ENCODE measurements at regions not wholly inside any gene's neighbourhood (a gene's known extent, or its start where the extent isn't known, plus 50 kb on each side); places are given as distances from the start of the nearest gene placed in this dataset.

- DNase-seq (ENCODE audit: extremely low read depth, low read depth), result no peak
- no peak overlapping the region for H3K4me3 ChIP-seq (replicated peaks; ENCODE audit: low read depth, low read length)
- no peak for TF ChIP-seq CTCF (IDR thresholded peaks at IDR 0.05; ENCODE audit: low read depth, low read length, missing control alignments)
These were observed 124.2 kb downstream of the FHL5 start for GRCh38 chr6:96687121-96687520.

GRCh38 chr6:96685702-96686101 is 122.8 kb downstream of the FHL5 start:
- no peak for TF ChIP-seq CTCF (IDR thresholded peaks at IDR 0.05; ENCODE audit: low read depth, low read length, missing control alignments)
- no peak overlapping the region for H3K4me3 ChIP-seq (replicated peaks; ENCODE audit: low read depth, low read length)
- DNase-seq (ENCODE audit: extremely low read depth, low read depth), result no peak

- no peak overlapping the region for H3K4me3 ChIP-seq (replicated peaks; ENCODE audit: low read depth, low read length)
- TF ChIP-seq CTCF (IDR thresholded peaks at IDR 0.05; ENCODE audit: low read depth, low read length, missing control alignments), result no peak
- no peak for DNase-seq (ENCODE audit: extremely low read depth, low read depth)
These were observed 121.0 kb downstream of the FHL5 start for GRCh38 chr6:96683819-96684528.

- no peak for TF ChIP-seq CTCF (IDR thresholded peaks at IDR 0.05; ENCODE audit: low read depth, low read length, missing control alignments)
- no peak overlapping the region for H3K4me3 ChIP-seq (replicated peaks; ENCODE audit: low read depth, low read length)
- DNase-seq (ENCODE audit: extremely low read depth, low read depth), result no peak
These were observed 119.1 kb downstream of the FHL5 start for GRCh38 chr6:96682017-96682416.

GRCh38 chr6:96675597-96675996 is 112.7 kb downstream of the FHL5 start:
- no peak for DNase-seq (ENCODE audit: extremely low read depth, low read depth)
- H3K4me3 ChIP-seq (replicated peaks; ENCODE audit: low read depth, low read length), result no peak overlapping the region
- TF ChIP-seq CTCF (IDR thresholded peaks at IDR 0.05; ENCODE audit: low read depth, low read length, missing control alignments), result no peak
